ENCODE measurements at regions not wholly inside any gene's neighbourhood (a gene's known extent, or its start where the extent isn't known, plus 50 kb on each side); places are given as distances from the start of the nearest gene placed in this dataset.

GRCh38 chr14:96727980-96728717 is 69.0 kb upstream of the VRK1 start:
- DNase-seq (ENCODE audit: low read depth, low spot score): no peak
- no peaks in the 10 kb centered on the region for H3K36me3 ChIP-seq (ENCODE audit: insufficient read depth, insufficient read length, low read length)
- H3K9me3 ChIP-seq (ENCODE audit: insufficient read depth, low read length): 0 out of 2 replicates have a peak, but pooled peaks cover 4% of the 10 kb centered on the region
- TF ChIP-seq YY1 (IDR thresholded peaks at IDR 0.05; ENCODE audit: insufficient read depth, insufficient read length) (no peak), ZNF274 (IDR thresholded peaks at IDR 0.05; ENCODE audit: low read depth, low read length) (no peak), SUZ12 (IDR thresholded peaks at IDR 0.05; ENCODE audit: extremely low read depth, insufficient read depth, insufficient read length) (no peak)
- H3K4me3 ChIP-seq (ENCODE audit: insufficient read length, low read depth): no peak overlapping the region
- H3K4me1 ChIP-seq (ENCODE audit: insufficient read depth, insufficient read length): peaks cover 3% of the 10 kb centered on the region
- H3K9ac ChIP-seq (ENCODE audit: insufficient read length, low read depth): no peak overlapping the region
- H3K27me3 ChIP-seq (ENCODE audit: insufficient read depth, insufficient read length): peaks cover 7% of the 10 kb centered on the region

- Histone ChIP-seq H3K4me1 (ENCODE audit: insufficient read depth, insufficient read length) (peaks cover 3% of the 10 kb centered on the region), H3K9ac (ENCODE audit: insufficient read length, low read depth) (no peak overlapping the region), H3K36me3 (ENCODE audit: insufficient read depth, insufficient read length, low read length) (no peaks in the 10 kb centered on the region), H3K9me3 (ENCODE audit: insufficient read depth, low read length) (no peaks in the 10 kb centered on the region), H3K27me3 (ENCODE audit: insufficient read depth, insufficient read length) (no peaks in the 10 kb centered on the region), H3K4me3 (ENCODE audit: insufficient read length, low read depth) (no peak overlapping the region)
- DNase-seq (ENCODE audit: low read depth, low spot score): no peak
- TF ChIP-seq SUZ12 (IDR thresholded peaks at IDR 0.05; ENCODE audit: extremely low read depth, insufficient read depth, insufficient read length) (no peak), YY1 (IDR thresholded peaks at IDR 0.05; ENCODE audit: insufficient read depth, insufficient read length) (no peak), ZNF274 (IDR thresholded peaks at IDR 0.05; ENCODE audit: low read depth, low read length) (no peak)
Measured at GRCh38 chr14:96729889-96730288, 67.3 kb upstream of the VRK1 start.

- no peak for TF ChIP-seq YY1 (IDR thresholded peaks at IDR 0.05; ENCODE audit: insufficient read depth, insufficient read length)
- TF ChIP-seq SUZ12 (IDR thresholded peaks at IDR 0.05; ENCODE audit: extremely low read depth, insufficient read depth, insufficient read length): no peak
- TF ChIP-seq ZNF274 (IDR thresholded peaks at IDR 0.05; ENCODE audit: low read depth, low read length): no peak
- H3K27me3 ChIP-seq (ENCODE audit: insufficient read depth, insufficient read length): no peaks in the 10 kb centered on the region
- no peaks in the 10 kb centered on the region for H3K9me3 ChIP-seq (ENCODE audit: insufficient read depth, low read length)
- no peak overlapping the region for H3K4me3 ChIP-seq (ENCODE audit: insufficient read length, low read depth)
- no peaks in the 10 kb centered on the region for H3K36me3 ChIP-seq (ENCODE audit: insufficient read depth, insufficient read length, low read length)
- H3K4me1 ChIP-seq (ENCODE audit: insufficient read depth, insufficient read length): peaks cover 3% of the 10 kb centered on the region
- no peak overlapping the region for H3K9ac ChIP-seq (ENCODE audit: insufficient read length, low read depth)
- no peak for DNase-seq (ENCODE audit: low read depth, low spot score)
Measured at GRCh38 chr14:96730386-96730785, 66.8 kb upstream of the VRK1 start.

- Histone ChIP-seq H3K9me3 (ENCODE audit: insufficient read depth, low read length) (no peaks in the 10 kb centered on the region), H3K4me1 (ENCODE audit: insufficient read depth, insufficient read length) (no peaks in the 10 kb centered on the region), H3K9ac (ENCODE audit: insufficient read length, low read depth) (no peak overlapping the region), H3K4me3 (ENCODE audit: insufficient read length, low read depth) (no peak overlapping the region), H3K36me3 (ENCODE audit: insufficient read depth, insufficient read length, low read length) (no peaks in the 10 kb centered on the region), H3K27me3 (ENCODE audit: insufficient read depth, insufficient read length) (no peaks in the 10 kb centered on the region)
- TF ChIP-seq SUZ12 (IDR thresholded peaks at IDR 0.05; ENCODE audit: extremely low read depth, insufficient read depth, insufficient read length) (no peak), YY1 (IDR thresholded peaks at IDR 0.05; ENCODE audit: insufficient read depth, insufficient read length) (no peak), ZNF274 (IDR thresholded peaks at IDR 0.05; ENCODE audit: low read depth, low read length) (no peak)
- DNase-seq (ENCODE audit: low read depth, low spot score): no peak
Measured at GRCh38 chr14:96734076-96734622, 63.0 kb upstream of the VRK1 start.

GRCh38 chr14:96735526-96735925 is 61.7 kb upstream of the VRK1 start:
- no peak for DNase-seq (ENCODE audit: low read depth, low spot score)

GRCh38 chr14:96736439-96736838 is 60.7 kb upstream of the VRK1 start:
- no peaks in the 10 kb centered on the region for H3K27me3 ChIP-seq (ENCODE audit: insufficient read depth, insufficient read length)
- TF ChIP-seq SUZ12 (IDR thresholded peaks at IDR 0.05; ENCODE audit: extremely low read depth, insufficient read depth, insufficient read length) (no peak), ZNF274 (IDR thresholded peaks at IDR 0.05; ENCODE audit: low read depth, low read length) (no peak)
- DNase-seq (ENCODE audit: low read depth, low spot score): no peak

More at GRCh38 chr14:96735526-96735925, 61.7 kb upstream of the VRK1 start:
- Histone ChIP-seq H3K9me3 (ENCODE audit: insufficient read depth, low read length) (no peaks in the 10 kb centered on the region), H3K36me3 (ENCODE audit: insufficient read depth, insufficient read length, low read length) (no peaks in the 10 kb centered on the region), H3K27me3 (ENCODE audit: insufficient read depth, insufficient read length) (no peaks in the 10 kb centered on the region), H3K4me1 (ENCODE audit: insufficient read depth, insufficient read length) (no peaks in the 10 kb centered on the region), H3K4me3 (ENCODE audit: insufficient read length, low read depth) (no peak overlapping the region), H3K9ac (ENCODE audit: insufficient read length, low read depth) (no peak overlapping the region)
- TF ChIP-seq SUZ12 (IDR thresholded peaks at IDR 0.05; ENCODE audit: extremely low read depth, insufficient read depth, insufficient read length): no peak
- no peak for TF ChIP-seq ZNF274 (IDR thresholded peaks at IDR 0.05; ENCODE audit: low read depth, low read length)
- TF ChIP-seq YY1 (IDR thresholded peaks at IDR 0.05; ENCODE audit: insufficient read depth, insufficient read length): no peak

GRCh38 chr14:96737881-96738280 is 59.3 kb upstream of the VRK1 start:
- no peak overlapping the region for H3K4me3 ChIP-seq (ENCODE audit: insufficient read length, low read depth)
- H3K4me1 ChIP-seq (ENCODE audit: insufficient read depth, insufficient read length): peaks cover 2% of the 10 kb centered on the region
- no peaks in the 10 kb centered on the region for H3K36me3 ChIP-seq (ENCODE audit: insufficient read depth, insufficient read length, low read length)
- TF ChIP-seq YY1 (IDR thresholded peaks at IDR 0.05; ENCODE audit: insufficient read depth, insufficient read length): no peak
- no peak for TF ChIP-seq SUZ12 (IDR thresholded peaks at IDR 0.05; ENCODE audit: extremely low read depth, insufficient read depth, insufficient read length)
- TF ChIP-seq ZNF274 (IDR thresholded peaks at IDR 0.05; ENCODE audit: low read depth, low read length): no peak
- no peak overlapping the region for H3K9ac ChIP-seq (ENCODE audit: insufficient read length, low read depth)
- H3K9me3 ChIP-seq (ENCODE audit: insufficient read depth, low read length): no peaks in the 10 kb centered on the region
- DNase-seq (ENCODE audit: low read depth, low spot score): no peak
- H3K27me3 ChIP-seq (ENCODE audit: insufficient read depth, insufficient read length): peaks cover 7% of the 10 kb centered on the region

More at GRCh38 chr14:96736439-96736838, 60.7 kb upstream of the VRK1 start:
- H3K4me1 ChIP-seq (ENCODE audit: insufficient read depth, insufficient read length): peaks cover 2% of the 10 kb centered on the region
- H3K9ac ChIP-seq (ENCODE audit: insufficient read length, low read depth): no peak overlapping the region
- no peaks in the 10 kb centered on the region for H3K9me3 ChIP-seq (ENCODE audit: insufficient read depth, low read length)
- no peak overlapping the region for H3K4me3 ChIP-seq (ENCODE audit: insufficient read length, low read depth)
- H3K36me3 ChIP-seq (ENCODE audit: insufficient read depth, insufficient read length, low read length): no peaks in the 10 kb centered on the region
